ENCODE measurements at regions not wholly inside any gene's neighbourhood (a gene's known extent, or its start where the extent isn't known, plus 50 kb on each side); places are given as distances from the start of the nearest gene placed in this dataset.

DNA sequence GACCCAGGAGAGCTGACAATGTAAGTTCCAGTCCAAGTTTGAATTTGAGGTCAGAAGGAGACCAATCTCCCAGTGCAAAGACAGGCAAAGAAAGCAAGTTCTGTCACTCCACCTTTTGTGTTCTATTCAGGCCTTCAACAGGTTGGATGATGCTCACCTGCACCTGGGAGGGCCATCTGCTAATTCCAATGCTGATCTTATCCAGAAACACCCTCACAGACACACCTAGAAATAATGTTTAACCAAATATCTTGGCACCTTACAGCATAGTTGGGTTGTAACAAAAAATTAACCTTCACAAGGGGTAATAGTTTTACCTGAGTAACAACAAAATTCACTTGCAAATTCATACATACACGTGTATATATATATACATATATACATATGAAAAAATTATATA, 190.8 kb downstream of the DIRAS2 start:
- TF ChIP-seq POLR2AphosphoS5 (IDR thresholded peaks at IDR 0.05; ENCODE audit: borderline replicate concordance, low read depth, low read length) (no peak), EZH2 (IDR thresholded peaks at IDR 0.05) (no peak), FOXP2 (optimal IDR thresholded peaks at IDR 0.05; ENCODE audit: control extremely low read depth, extremely low read length, insufficient read depth) (no peak)
